ENCODE measurements at regions not wholly inside any gene's neighbourhood (a gene's known extent, or its start where the extent isn't known, plus 50 kb on each side); places are given as distances from the start of the nearest gene placed in this dataset.
A peak's percentile ranks its signal among the peaks of the same experiment; 100 is the strongest.

DNA sequence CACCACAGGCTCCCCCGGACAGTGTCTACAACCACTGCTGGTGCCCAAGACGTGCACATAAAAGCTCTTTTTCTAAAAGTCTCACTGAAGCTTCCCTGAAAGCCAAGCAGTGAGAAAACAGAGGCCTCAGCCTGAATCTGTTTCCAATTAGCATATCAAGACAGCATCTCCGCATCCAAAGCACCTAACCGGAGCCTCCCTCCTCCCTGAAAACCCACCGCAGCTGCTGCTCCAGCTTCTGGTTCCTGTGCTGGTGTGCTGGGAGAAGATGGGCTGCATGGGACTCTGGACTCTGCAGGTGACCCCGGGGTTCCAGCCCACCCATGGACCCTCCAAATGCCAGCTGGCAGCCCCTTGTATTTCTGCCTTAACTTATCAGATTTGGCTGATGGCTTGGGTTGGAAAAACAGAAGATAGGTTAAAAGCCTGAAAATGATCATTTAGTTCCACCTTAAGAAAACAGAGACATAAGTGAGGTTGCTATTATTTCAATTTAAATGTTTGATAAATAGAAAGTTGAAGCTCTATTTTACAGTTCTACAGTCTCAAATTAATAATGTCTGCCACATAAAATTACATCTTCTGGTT is 103.3 kb downstream of the TMEM18 start:
- TF ChIP-seq, protein P1, sequence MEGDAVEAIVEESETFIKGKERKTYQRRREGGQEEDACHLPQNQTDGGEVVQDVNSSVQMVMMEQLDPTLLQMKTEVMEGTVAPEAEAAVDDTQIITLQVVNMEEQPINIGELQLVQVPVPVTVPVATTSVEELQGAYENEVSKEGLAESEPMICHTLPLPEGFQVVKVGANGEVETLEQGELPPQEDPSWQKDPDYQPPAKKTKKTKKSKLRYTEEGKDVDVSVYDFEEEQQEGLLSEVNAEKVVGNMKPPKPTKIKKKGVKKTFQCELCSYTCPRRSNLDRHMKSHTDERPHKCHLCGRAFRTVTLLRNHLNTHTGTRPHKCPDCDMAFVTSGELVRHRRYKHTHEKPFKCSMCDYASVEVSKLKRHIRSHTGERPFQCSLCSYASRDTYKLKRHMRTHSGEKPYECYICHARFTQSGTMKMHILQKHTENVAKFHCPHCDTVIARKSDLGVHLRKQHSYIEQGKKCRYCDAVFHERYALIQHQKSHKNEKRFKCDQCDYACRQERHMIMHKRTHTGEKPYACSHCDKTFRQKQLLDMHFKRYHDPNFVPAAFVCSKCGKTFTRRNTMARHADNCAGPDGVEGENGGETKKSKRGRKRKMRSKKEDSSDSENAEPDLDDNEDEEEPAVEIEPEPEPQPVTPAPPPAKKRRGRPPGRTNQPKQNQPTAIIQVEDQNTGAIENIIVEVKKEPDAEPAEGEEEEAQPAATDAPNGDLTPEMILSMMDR (IDR thresholded peaks at IDR 0.05): no peak
- TF ChIP-seq EP300 (IDR thresholded peaks at IDR 0.05) (no peak), POLR2AphosphoS5 (IDR thresholded peaks at IDR 0.05) (no peak), POLR2A (IDR thresholded peaks at IDR 0.05) (no peak)
- no peaks in the 10 kb centered on the region for H3K4me1 ChIP-seq
- no peak overlapping the region for H3K27ac ChIP-seq
- H3K4me3 ChIP-seq: no peak overlapping the region
- H3K36me3 ChIP-seq: no peaks in the 10 kb centered on the region
- no peaks in the 10 kb centered on the region for H3K27me3 ChIP-seq
- H3K9me3 ChIP-seq: peaks cover 0 to 11% (median 1%) of the 10 kb centered on the region in 4 donors
- DNase-seq: no peak
- intact Hi-C loops (cut with DNase I): no loop called here
- WGBS, 2 donors: 63 to 71% methylated on average over 6 of the region's 6 CpGs

DNA sequence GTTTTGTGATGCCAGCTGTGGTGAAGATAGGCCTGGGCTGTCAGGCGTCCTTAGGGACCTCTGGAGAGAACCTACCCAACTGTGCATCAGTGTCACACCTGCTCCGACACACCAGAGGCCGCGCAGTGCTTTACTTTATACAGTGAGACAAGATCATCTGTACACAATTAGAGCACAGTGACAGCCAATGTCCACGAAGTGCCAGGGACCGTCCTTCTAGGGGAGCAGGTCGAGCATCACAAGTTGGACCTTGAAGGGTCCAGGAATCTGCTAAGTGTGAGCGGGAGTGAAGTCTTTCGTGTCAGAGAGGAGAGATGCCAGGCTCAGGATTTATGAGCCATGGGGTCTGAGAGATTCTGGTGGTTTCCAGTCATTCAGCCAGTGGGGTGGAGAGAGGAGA is 104.2 kb downstream of the TMEM18 start:
- no peak for DNase-seq
- H3K27ac ChIP-seq: no peak overlapping the region
- TF ChIP-seq EP300 (IDR thresholded peaks at IDR 0.05) (no peak), POLR2AphosphoS5 (IDR thresholded peaks at IDR 0.05) (no peak), POLR2A (IDR thresholded peaks at IDR 0.05) (no peak)
- TF ChIP-seq, protein P1 (IDR thresholded peaks at IDR 0.05): no peak
- no peaks in the 10 kb centered on the region for H3K36me3 ChIP-seq
- 83 to 87% methylated on average over 9 of the region's 9 CpGs for WGBS, 2 donors
- intact Hi-C loops (cut with DNase I): no loop called here
- H3K4me1 ChIP-seq: no peaks in the 10 kb centered on the region
- no peak overlapping the region for H3K4me3 ChIP-seq
- no peaks in the 10 kb centered on the region for H3K27me3 ChIP-seq
- H3K9me3 ChIP-seq: peaks cover 0 to 11% (median 1%) of the 10 kb centered on the region in 4 donors

DNA sequence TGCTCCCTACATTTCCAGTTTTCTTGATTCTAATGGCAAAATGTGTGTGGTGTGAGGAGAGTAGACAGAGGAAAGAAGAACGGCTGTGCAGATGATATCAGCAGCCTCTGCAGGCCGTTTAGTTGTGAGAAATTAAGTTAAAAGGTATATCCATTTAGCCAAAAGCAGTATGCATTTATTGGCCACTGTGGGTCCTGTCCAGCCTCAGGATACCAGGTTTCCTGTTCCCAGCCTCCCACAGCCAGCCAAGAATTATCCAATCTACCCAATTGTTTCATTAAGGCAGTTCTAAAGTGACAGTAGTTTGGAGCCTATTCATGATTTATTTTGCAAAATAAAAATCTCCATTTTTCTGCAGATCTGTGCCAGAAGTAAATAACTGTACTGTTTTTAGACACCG is 107.5 kb downstream of the TMEM18 start:
- Histone ChIP-seq H3K9me3 (no peaks in the 10 kb centered on the region), H3K36me3 (no peaks in the 10 kb centered on the region), H3K4me3 (no peak overlapping the region), H3K4me1 (no peaks in the 10 kb centered on the region), H3K27ac (no peak overlapping the region), H3K27me3 (peaks cover 0 to 5% (median 0%) of the 10 kb centered on the region in 3 donors)
- TF ChIP-seq EP300 (IDR thresholded peaks at IDR 0.05): no peak
- no peak for TF ChIP-seq POLR2AphosphoS5 (IDR thresholded peaks at IDR 0.05)
- no peak for TF ChIP-seq POLR2A (IDR thresholded peaks at IDR 0.05)
- TF ChIP-seq, protein P1 (IDR thresholded peaks at IDR 0.05): no peak
- intact Hi-C loops (cut with DNase I): no loop called here
- WGBS, 2 donors: 70 to 76% methylated on average over 3 of the region's 3 CpGs
- no peak for DNase-seq

DNA sequence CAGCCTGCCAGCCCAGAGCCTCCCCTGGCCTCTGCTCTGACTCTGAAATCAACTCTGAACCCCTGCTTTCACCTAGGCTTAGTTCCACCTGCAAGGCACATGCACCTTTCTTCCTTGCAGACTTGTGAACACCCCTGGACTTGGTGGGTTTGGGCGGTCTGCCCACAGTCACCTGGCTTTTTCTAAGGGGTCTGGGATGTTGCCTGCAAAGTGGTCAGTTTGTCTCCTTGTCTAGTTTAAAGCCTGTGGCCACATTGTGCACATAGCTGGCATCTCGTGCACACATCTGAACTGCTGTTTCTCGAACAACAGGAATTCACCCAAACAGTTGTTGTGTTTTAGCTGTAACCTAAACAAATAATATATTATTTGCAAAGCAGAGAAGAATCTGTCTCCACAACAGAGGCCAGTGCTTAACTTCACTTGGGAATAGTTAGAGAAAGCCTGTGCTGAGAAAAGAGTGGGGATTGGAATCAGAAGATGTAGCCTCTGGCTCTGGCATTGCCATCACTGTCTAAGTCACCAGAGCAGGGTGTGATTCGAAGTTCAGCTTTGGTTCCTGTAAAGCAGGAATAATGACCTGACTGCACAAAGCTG is 108.5 kb downstream of the TMEM18 start:
- no peak for DNase-seq
- WGBS, 2 donors: 55 to 74% methylated on average over 4 of the region's 4 CpGs
- Histone ChIP-seq H3K27me3 (peaks cover 0 to 5% (median 0%) of the 10 kb centered on the region in 3 donors), H3K9me3 (no peaks in the 10 kb centered on the region), H3K4me3 (no peak overlapping the region), H3K27ac (peak overlapping the region in 3 of 4 donors; percentile 21 to 46 (median 31)), H3K4me1 (no peaks in the 10 kb centered on the region), H3K36me3 (no peaks in the 10 kb centered on the region)
- intact Hi-C loops (cut with DNase I): no loop called here
- no peak for TF ChIP-seq POLR2A (IDR thresholded peaks at IDR 0.05)
- no peak for TF ChIP-seq EP300 (IDR thresholded peaks at IDR 0.05)
- no peak for TF ChIP-seq POLR2AphosphoS5 (IDR thresholded peaks at IDR 0.05)
- TF ChIP-seq, protein P1 (IDR thresholded peaks at IDR 0.05): no peak

All from sigmoid colon (tissue), 6 donors.